H1 (cell line): ENCODE measurements at regions not wholly inside any gene's neighbourhood (a gene's known extent, or its start where the extent isn't known, plus 50 kb on each side); places are given as distances from the start of the nearest gene placed in this dataset.

Experiments
- EP300 ChIP-seq, 2 experiments: IDR thresholded peaks; 1 replicate in 1 of 2; 2 replicates in 1 of 2; pipeline ENCODE4 v1.6.1; 2011 to 2012; ENCODE audit warnings: low read depth in 2 of 2, low read length in 2 of 2, mild to moderate bottlenecking in 2 of 2, borderline replicate concordance in 1 of 2, inconsistent platforms in 1 of 2, moderate library complexity in 1 of 2
- EZH2 ChIP-seq: fragments of 200-600 bp; sonication (generic); IDR thresholded peaks from 2 replicates; pipeline ENCODE4 v1.7.1; 2012; ENCODE audit warnings: low read depth, mild to moderate bottlenecking, moderate library complexity, low read length, inconsistent platforms; ENCODE audit not compliant: severe bottlenecking
- SIN3A ChIP-seq, 2 experiments: IDR thresholded peaks in 1 of 2; conservative IDR thresholded peaks in 1 of 2; 2 replicates each; pipeline ENCODE4 v1.6.1; 2011 to 2012; ENCODE audit warnings: low read length in 2 of 2, improper control_type of control experiment in 1 of 2, low read depth in 1 of 2, mild to moderate bottlenecking in 1 of 2
- TF ChIP-seq, protein P1 (sequence below), 3 experiments: IDR thresholded peaks; 1 replicate in 2 of 3; 2 replicates in 1 of 3; pipeline versions ENCODE4 v1.5.1 to v1.6.1; 2011; ENCODE audit warnings: low read length in 3 of 3, mild to moderate bottlenecking in 3 of 3, inconsistent platforms in 2 of 3, low read depth in 1 of 3, moderate library complexity in 1 of 3; ENCODE audit not compliant: insufficient read depth in 1 of 3; ENCODE audit errors: control extremely low read depth in 1 of 3
- TF ChIP-seq, protein P2 (sequence below): IDR thresholded peaks from 2 replicates; pipeline ENCODE4 v1.6.1; 2011; ENCODE audit warnings: low read depth, mild to moderate bottlenecking, low read length; ENCODE audit not compliant: insufficient read depth

DNA sequence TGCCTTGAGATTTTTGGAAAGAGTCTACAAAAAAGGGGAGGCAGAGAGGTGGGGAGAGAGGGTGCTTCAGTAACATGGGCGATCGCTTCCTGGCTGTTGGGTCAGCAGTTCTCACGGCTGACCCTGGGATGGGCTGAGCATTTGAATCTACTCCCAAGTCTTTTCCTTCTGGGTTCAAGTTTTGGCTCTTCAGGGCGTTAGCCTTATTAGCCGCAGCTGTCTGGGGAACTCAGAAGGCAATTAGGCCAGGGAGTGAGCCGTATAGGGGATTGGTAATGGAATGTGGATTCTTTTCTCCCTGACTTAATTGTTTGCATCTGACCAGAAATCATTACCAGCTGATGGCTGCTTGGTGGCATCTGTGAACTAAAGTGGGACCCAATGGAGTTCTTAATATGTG is 250.5 kb upstream of the SKOR2 start:
- TF ChIP-seq SIN3A (conservative IDR thresholded peaks at IDR 0.05 in 1 of 2, IDR thresholded peaks at IDR 0.05 in 1 of 2; ENCODE audit: low read depth in 1 of 2, low read length in 2 of 2) (no peak), EZH2 (no peak), EP300 (IDR thresholded peaks at IDR 0.05; ENCODE audit: borderline replicate concordance in 1 of 2, low read depth in 2 of 2, low read length in 2 of 2) (no peak)
- TF ChIP-seq, protein P1, sequence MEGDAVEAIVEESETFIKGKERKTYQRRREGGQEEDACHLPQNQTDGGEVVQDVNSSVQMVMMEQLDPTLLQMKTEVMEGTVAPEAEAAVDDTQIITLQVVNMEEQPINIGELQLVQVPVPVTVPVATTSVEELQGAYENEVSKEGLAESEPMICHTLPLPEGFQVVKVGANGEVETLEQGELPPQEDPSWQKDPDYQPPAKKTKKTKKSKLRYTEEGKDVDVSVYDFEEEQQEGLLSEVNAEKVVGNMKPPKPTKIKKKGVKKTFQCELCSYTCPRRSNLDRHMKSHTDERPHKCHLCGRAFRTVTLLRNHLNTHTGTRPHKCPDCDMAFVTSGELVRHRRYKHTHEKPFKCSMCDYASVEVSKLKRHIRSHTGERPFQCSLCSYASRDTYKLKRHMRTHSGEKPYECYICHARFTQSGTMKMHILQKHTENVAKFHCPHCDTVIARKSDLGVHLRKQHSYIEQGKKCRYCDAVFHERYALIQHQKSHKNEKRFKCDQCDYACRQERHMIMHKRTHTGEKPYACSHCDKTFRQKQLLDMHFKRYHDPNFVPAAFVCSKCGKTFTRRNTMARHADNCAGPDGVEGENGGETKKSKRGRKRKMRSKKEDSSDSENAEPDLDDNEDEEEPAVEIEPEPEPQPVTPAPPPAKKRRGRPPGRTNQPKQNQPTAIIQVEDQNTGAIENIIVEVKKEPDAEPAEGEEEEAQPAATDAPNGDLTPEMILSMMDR (IDR thresholded peaks at IDR 0.05; ENCODE audit: control extremely low read depth in 1 of 3, insufficient read depth in 1 of 3, low read depth in 1 of 3, low read length in 3 of 3): no peak
- TF ChIP-seq, protein P2, sequence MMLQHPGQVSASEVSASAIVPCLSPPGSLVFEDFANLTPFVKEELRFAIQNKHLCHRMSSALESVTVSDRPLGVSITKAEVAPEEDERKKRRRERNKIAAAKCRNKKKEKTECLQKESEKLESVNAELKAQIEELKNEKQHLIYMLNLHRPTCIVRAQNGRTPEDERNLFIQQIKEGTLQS: no peak
